GM19240 (cell line): ENCODE measurements at regions not wholly inside any gene's neighbourhood (a gene's known extent, or its start where the extent isn't known, plus 50 kb on each side); places are given as distances from the start of the nearest gene placed in this dataset.
A peak's percentile ranks its signal among the peaks of the same experiment; 100 is the strongest.
"Not testable (repeated sequence)": the region's sequence is repeated elsewhere in the genome, so short reads cannot be mapped to it uniquely, and the experiment has no call there.

Experiments used
- DNase-seq: peaks from one replicate; pipeline ENCODE4 v3.0.0; 2011; ENCODE audit warnings: low spot score; ENCODE audit not compliant: insufficient read length

- no peak for DNase-seq
Observed at GRCh38 chr9:33690143-33690933, 105.0 kb upstream of the PRSS3 start.

- no peak for DNase-seq
Observed at GRCh38 chr9:33695299-33695698, 100.1 kb upstream of the PRSS3 start.

DNA sequence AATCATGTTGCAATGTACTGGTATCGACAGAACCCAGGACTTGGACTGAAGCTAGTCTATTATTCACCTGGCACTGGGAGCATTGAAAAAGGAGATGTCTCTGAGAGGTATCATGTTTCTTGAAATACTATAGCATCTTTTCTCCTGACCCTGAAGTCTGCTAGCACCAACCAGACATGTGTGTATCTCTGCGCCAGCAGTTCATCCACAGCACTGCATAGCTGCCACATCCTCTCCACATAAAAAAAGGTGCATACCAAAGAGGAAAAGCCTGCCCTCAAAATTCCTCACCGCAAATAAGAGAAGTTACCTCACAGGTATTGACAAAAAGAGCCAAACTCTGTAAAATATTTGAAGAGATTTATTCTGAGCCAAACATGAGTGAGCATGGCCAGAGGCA lies 99.5 kb upstream of the PRSS3 start:
- no peak for DNase-seq

- DNase-seq = no peak
Observed at GRCh38 chr9:33697171-33697570, 98.2 kb upstream of the PRSS3 start.

DNA sequence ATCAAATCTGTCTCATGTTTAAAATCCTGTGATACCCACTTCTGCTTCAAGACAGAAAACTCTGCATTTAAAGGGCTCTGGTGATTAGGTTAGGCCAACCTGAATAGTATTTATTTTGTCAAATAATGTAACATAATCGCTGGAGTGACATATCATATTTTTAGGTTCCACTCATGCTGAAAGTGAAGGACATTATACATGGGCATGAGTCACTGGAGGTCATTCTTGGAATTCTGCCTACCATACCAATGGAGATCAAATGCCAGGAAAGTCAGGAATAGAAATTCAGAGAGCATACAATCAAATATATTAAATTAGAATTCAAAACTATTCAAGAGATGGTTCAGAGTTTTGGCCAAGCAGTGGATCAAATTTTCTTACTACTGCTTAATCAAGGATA lies 97.1 kb upstream of the PRSS3 start:
- DNase-seq = no peak

DNA sequence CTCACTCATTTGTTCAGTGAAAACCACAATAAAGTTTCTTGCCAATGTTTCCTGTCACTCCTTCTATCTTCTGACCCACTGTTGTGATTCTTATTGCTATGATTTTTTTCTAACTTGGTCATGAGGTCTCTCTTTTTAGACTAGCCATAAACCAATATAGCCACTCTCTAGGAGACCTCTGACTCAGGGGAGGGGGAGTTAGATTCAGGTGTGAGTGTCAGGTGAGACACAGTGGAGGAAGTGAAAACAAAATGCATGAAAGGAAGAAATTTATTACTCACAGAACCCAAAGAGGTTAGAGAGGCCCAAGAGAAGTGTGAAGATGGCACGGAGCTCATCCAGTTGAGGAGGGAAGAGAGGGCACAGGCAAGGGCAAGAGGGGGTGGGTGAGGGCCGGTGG lies 94.4 kb upstream of the PRSS3 start:
- not testable (repeated sequence) for DNase-seq

- no peak for DNase-seq
Observed at GRCh38 chr9:33703430-33704102, 91.8 kb upstream of the PRSS3 start.

DNA sequence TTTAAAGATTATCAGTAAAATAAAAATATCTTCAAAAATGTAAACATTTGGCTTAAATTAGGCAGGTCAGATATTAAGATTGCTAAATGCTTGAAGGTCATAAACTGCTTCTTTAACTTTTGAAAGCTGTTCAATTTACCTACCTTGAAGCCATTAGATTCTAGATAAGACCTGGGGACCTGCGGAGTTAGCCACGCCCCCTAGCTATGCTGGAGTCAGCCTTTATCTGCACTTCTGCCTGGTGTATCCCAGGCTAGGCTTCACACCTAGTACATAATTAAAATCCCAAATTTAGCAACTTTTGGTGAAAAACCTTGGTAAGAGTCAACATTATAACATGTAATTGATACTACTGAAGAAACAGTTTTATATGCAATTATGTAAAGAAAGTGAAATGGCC lies 89.9 kb upstream of the PRSS3 start:
- DNase-seq = not testable (repeated sequence)

GRCh38 chr9:33708441-33708840 lies 86.9 kb upstream of the PRSS3 start:
- DNase-seq = no peak

- DNase-seq = no peak
Observed at GRCh38 chr9:33709269-33709668, 86.1 kb upstream of the PRSS3 start.

GRCh38 chr9:33711418-33711817 lies 83.9 kb upstream of the PRSS3 start:
- DNase-seq = not testable (repeated sequence)

- no peak for DNase-seq
Observed at GRCh38 chr9:33714989-33715388, 80.4 kb upstream of the PRSS3 start.

DNA sequence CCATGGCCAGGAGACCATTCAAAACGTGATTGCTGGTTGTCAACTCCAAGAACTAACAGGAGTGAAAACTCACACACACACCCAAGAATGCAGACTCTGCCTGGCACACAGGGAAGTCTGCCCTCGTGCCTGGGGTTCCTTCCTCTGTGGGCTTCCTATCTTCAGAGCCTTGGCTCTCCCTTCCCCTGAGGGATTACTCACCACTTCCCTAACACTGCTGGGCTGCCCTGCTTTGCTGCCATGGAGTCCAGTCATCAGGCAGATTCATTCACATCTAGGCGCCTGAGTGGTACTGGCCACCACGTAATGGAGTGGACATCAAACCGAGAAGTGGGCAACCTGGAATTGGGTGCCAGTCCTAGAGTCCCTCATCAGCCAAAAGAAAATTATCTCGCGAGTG lies 76.4 kb upstream of the PRSS3 start:
- DNase-seq = no peak

- DNase-seq = no peak
Observed at GRCh38 chr9:33719581-33720374, 75.6 kb upstream of the PRSS3 start.

- peak; percentile 27 for DNase-seq
Observed at GRCh38 chr9:33721674-33722358, 73.5 kb upstream of the PRSS3 start.

- DNase-seq = no peak
Observed at GRCh38 chr9:33722359-33722675, 73.0 kb upstream of the PRSS3 start.

DNA sequence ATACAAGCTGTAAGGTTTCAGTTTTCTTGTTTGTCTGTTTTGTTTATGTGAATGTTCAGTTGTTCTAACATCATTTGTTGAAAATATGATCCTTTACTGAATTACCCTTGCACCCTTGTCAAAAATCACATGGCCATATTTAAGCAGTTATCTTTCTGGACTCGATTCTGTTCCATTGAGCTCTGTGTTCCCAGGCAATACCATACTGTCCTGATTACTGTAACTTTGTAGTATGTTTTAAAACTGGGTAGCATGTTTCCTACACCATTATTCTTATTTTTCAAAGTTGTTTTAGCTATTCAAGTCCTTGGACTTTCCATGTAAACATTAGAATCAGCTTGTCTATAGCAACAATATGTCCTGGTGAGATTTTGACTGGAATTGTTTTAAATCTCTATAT lies 66.7 kb upstream of the PRSS3 start:
- DNase-seq = no peak

GRCh38 chr9:33731142-33731541 lies 64.2 kb upstream of the PRSS3 start:
- no peak for DNase-seq

DNA sequence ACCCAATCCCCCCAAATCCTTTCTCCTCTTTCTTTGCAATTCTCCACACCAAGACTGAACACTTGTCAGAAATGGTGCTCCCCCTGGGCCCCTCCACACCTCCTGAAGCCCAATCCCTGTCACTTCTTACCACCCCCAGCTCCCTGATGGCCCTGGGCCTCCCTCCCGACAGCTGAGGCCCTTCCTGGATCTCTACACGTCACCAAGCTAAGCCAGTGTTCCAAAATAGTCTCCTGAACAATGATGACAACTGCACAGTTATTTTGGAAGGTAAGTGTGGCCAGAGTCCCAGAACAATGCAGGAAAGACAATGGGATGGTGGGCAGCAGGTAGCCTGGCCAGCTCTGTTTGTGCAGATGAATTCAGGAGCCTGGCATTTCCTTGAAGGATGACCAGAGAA lies 63.7 kb upstream of the PRSS3 start:
- DNase-seq = no peak

DNA sequence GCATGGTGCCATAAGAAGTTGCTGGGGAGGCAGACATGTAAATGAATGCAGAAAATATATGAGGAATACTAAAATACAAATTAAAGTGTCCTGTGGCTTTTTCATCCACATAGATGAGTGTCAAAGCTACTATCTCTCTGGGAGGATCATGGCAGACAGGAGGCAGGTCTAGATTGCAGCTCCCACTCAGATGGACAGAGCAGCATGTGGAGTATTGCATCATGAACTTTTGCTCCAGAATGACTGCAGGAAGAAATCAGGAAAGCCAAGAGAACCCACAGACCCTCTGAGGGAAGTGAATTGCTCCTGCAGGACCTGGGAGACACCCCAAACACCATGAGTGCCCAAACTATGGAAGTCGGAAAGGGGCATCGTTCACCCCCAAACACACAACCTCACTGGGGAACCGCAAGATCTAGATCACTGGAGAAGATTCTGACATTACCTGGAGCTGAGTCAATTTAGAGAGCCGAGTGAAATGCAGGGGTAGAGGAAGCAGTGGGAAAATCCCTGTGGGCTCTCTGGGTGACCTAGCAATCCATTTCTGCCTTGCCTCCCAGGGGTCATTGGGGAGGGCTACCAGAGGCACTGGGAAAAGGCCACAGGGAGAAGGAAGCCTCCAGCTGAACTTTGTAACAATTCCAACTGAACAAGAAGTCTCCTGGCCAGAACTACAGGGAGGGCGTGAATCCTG lies 61.0 kb upstream of the PRSS3 start:
- DNase-seq = not testable (repeated sequence)
